ENCODE measurements at regions not wholly inside any gene's neighbourhood (a gene's known extent, or its start where the extent isn't known, plus 50 kb on each side); places are given as distances from the start of the nearest gene placed in this dataset.

DNA sequence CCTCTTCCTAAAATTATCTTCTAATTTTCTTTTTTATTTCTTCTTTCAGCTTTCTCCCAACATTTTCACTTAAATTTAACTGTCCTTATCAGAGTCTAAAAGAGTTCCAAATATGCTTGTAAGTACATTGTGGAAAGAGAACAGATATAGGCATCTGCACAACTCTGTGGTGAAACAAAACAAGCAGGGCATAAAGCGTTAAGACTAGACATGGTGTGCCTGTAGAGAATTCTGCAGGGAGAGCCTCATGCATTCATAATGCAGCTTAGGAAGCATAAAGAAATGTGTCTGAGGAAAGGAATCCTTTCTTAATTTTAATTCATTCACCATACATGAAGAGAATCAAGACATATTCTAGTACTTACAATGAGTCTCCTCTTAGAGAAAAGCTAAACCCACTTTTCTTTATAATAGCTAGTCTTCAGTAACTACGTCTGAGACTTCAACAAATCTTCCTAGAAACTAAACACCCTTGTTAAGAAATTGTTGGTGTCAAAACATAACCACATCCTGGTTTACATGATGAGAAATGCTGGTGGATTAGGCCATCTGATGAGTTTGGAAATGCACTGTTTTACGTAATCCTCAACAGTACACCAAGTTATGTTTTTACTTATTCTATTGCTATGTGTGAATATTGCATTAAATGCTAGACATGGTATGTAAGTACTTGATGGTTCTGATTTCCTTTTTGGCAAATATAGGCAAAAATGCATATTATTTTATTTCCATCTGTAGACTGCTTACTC is 307.8 kb upstream of the GIMD1 start:
- DNase-seq, result no peak

GRCh38 chr4:106671716-106672115 is 303.1 kb upstream of the GIMD1 start:
- DNase-seq, result no peak

DNA sequence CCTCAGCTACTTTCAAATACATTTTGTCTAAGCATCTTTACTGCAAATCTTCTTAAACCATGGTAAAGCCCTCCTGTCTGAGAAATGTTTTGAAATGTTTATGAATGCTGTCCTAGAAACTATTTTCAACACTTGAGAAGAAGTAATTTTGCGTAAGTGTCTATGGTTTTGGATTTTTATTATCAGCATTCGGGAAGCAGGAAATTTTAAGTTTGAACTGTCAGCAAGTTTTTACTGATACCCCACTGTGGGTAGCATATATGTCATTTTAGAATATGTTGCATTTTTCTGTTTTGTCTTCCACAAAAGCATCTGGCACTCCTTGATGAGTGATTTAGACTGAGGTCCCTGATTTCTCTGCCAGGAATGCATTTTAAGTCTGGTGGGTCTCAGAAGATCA is 302.4 kb upstream of the GIMD1 start:
- no peak for DNase-seq

DNA sequence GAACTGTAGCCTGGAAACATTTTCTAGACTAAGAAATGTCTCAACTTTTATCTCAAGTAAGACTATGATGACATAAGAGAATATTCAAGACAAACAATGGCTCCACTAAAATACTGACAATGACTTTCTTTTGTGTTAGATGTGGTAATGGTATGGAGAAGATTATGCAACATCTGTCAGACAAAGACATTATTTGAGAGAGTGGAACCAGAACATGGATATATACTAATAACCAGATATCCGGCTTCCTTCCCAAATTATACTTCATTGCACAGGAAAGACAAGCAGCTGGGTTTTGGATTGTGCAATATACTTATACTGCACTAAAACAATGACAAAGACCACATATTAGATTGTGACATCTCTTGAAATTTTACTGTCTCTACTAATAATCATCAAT is 290.8 kb upstream of the GIMD1 start:
- DNase-seq, result no peak

GRCh38 chr4:106652095-106652494 is 283.5 kb upstream of the GIMD1 start:
- DNase-seq, result no peak

DNA sequence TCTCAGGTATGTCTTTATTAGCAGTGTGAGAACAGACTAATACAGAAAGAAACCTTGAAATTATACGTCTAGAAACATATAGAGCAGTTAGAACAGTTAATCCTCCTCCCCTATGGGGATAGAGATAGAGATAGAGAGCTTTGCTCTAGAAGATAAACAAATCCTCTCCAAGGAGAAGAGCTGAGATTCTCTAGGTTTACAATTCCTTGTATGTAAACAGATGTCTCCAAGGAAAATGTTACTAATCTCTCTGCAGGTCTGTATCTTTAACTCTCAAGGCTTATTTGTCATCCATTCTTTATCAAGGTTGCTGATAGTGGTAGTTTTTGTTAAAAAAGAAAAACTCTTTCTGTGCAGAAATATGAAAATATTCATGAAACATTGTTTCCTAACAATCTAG is 282.1 kb upstream of the GIMD1 start:
- no peak for DNase-seq

GRCh38 chr4:106647451-106647850 is 278.9 kb upstream of the GIMD1 start:
- no peak for DNase-seq

DNA sequence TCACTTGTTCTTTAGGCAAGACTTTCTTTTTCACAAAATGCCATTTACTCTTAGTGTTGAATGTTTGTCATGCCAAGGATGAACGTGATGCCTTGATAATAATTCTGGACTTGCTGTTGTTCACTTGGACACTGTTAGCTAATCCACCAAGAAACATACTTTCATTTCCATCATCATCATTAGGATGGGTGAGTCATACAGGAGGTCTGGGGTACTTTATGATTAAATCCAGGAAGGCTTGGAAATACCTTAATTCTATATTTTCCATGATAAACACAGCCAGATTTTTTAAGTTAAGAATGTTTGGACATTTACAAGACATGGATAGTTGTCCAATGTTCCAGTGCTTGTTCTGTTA is 260.7 kb upstream of the GIMD1 start:
- DNase-seq, result no peak

GRCh38 chr4:106628586-106629267 is 260.1 kb upstream of the GIMD1 start:
- DNase-seq, result no peak

DNA sequence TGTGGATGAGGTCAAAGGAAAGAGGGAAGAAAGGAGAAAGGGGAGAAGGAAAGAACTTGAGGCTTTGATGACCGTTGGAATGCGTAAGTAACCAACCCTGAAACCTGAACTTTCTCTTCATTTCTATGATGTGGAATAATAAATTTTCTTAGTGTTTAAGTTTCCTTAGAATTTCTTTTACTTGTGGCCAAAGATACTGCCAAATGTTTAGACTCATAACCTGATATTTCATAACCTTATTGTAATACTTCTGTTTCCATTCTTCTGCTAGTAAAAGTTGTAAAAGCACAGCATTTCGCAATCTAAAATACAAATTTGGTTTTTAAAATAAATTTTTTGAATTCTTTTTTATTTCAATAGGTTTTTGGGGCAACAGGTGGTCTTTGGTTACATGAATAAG is 258.5 kb upstream of the GIMD1 start:
- DNase-seq, result no peak

DNA sequence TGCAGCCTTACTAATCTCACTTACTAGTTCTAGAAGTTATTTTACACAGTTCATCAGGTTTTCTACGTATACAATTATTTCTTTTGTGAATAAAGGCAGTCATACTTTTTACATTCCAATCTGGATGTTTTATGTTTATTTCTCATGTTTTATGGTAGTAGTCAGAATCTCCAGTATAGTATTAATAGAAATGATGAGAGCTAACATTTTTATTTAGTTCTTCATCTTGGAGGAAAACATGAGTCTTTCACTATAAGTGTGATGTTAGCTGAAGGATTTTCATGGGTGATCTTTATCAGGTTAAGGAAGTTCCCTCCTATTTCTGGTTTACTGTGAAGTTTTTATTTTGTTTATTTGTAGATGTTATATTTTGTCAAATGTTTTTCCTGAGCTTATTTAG is 256.1 kb upstream of the GIMD1 start:
- DNase-seq, result no peak

DNA sequence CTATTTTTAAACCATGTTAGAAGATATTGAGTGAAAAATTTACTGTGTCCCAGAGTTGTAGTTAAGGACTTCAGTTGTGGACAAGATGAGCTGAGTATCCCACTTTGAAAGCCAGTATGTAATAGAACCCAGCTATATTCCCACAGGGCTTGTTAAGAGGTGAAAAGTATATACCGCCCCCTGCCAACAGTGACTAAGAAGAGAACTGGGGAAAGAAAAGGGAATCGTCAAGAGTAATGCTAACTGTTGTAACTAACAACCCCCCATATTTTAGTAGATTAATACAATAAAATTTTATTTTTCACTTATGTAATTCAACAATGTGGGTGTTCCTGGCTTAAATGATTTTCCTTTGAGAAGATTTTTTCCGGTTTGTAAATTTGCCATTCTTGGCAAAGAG is 250.4 kb upstream of the GIMD1 start:
- DNase-seq, result no peak

DNA sequence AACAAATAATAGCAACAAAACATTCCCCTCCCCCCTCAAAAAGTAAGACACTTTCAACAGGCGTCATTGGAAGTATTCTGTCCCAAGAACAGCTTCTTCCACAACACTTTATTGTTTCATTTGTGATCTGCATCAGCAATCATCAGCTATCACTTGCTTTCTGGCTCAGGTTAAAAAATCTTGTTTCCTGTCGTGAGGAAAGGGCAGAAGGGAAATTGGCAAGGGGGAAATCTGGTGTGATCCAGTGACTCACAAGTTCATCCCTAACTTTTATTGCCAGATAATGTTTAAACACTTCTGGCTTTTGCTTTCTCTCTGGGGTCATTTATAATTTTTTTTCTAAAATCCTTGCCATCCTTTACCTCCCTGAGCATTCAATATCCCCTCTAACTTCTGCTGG is 247.4 kb upstream of the GIMD1 start:
- no peak for DNase-seq

- no peak for DNase-seq
Observed at GRCh38 chr4:106615410-106615945, 246.9 kb upstream of the GIMD1 start.

DNA sequence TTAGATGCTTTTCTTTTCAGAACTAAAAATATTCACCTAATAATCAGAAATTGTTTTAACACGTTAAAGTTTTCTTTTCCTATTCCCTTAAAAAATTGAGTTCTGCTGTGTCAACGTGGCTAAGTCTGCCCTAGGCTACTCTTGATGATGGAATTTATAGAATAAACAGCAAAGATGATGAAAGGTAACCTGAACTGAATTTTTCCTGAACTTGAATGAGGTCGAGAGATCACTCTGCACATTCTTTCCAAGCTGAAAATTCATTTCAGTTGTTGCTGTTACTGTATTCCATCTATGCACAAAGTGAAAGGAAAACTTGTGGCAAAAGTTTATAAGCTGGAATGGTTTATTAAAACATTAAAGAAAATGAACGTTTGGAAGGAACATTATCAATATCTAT is 245.9 kb upstream of the GIMD1 start:
- no peak for DNase-seq

DNA sequence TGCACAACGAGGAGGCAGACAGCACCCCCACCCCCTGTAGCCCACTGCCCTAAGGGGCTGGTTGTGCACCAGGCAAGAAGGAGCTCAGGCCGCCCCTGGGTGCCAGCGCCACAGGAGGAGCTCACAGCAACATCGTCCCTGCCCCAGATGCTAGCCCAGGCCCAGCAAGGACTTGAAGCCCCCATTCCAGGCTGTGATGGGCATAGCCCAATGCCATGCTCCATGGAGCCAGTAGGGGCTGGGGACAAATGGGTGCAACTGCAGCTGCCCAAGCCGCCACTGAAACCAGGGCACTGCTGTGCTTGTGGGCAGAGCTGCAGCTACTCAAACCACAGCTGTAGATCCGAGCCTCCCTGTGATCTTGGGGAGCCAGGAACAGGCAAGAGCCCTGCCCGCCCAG is 241.3 kb upstream of the GIMD1 start:
- no peak for DNase-seq

- DNase-seq, result no peak
Observed at GRCh38 chr4:106607558-106607957, 239.0 kb upstream of the GIMD1 start.

GRCh38 chr4:106604319-106605051 is 235.9 kb upstream of the GIMD1 start:
- DNase-seq, result no peak

DNA sequence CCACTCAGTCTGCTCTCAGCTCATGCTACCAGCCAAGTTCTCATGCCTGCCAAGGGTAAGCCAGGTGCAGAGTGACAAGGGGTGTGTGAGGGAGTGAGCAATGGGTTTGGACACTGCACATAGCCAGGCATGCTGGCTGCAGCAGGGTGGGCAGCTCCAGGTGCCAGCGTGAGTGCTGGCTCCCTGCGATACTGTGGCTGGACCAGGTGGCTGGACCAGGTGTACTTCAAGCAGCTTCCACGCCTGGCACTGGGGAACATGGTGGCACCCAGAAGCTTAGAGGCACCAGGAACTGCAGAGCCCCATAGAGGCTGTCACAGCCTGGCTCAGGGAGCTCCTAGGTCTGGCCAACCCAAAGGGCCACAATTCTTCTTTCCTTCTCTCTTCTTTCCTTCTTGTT is 234.9 kb upstream of the GIMD1 start:
- no peak for DNase-seq

- no peak for DNase-seq
Observed at GRCh38 chr4:106602711-106603110, 234.1 kb upstream of the GIMD1 start.

DNA sequence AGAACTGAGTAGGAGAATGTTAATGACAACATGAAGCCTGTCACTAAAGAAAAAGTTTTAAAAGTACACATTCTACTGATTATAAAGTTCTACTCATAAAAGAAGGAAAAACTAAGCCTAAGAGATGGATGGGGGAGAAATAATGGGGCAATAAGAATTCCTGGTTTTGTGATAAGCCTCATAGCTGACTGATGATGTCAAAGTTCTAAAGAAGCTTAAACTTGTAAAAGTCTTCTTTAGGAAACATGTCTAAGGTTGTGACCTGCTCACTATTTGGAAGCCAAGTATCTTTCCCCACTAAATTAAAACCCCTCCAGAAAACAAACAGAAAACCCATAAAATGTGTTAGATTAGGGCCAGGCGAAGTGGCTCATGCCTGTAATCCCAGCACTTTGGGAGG is 232.9 kb upstream of the GIMD1 start:
- no peak for DNase-seq

DNA sequence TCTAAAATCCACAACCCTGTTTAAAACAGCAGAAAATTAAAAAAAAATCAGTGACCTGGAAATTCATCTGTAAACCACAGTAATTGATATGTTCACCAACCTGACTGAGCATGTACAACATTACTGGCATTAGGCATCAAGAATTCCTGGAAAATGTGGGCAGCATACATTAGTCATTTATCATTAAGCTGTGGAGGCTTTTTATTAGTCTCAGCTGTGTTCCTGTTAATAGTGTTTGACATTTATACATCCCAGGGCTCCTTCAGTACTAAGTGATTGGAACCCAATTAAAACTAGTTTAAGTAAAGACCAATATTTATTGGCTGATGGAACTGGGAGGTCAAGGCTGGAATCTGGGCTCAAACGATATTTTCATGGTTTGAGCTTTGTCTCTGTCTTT is 227.3 kb upstream of the GIMD1 start:
- no peak for DNase-seq

GRCh38 chr4:106594291-106594952 is 225.8 kb upstream of the GIMD1 start:
- no peak for DNase-seq

All from stimulated activated CD8-positive, alpha-beta memory T cell treated with anti-CD3 and anti-CD28 coated beads, Interleukin-4, amount 100 ng/mL, for 48 hours (primary cell).